ENCODE measurements at regions not wholly inside any gene's neighbourhood (a gene's known extent, or its start where the extent isn't known, plus 50 kb on each side); places are given as distances from the start of the nearest gene placed in this dataset.

- TF ChIP-seq CTCF (IDR thresholded peaks at IDR 0.05; ENCODE audit: borderline replicate concordance, control extremely low read depth, extremely low read depth, insufficient read depth, missing control alignments), result no peak
- in situ Hi-C loops (cut with MboI; ENCODE audit: low sequenced_read_pairs, unreplicated experiment), result no loop called here
- no peak for DNase-seq (ENCODE audit: low spot score)
These were observed 1046.9 kb upstream of the EEF2KMT start for GRCh38 chr16:6144463-6144862.

- no peak for TF ChIP-seq CTCF (IDR thresholded peaks at IDR 0.05; ENCODE audit: borderline replicate concordance, control extremely low read depth, extremely low read depth, insufficient read depth, missing control alignments)
- in situ Hi-C loops (cut with MboI; ENCODE audit: low sequenced_read_pairs, unreplicated experiment), result no loop called here
- no peak for DNase-seq (ENCODE audit: low spot score)
These were observed 1045.4 kb upstream of the EEF2KMT start for GRCh38 chr16:6143020-6143419.

- no peak for DNase-seq (ENCODE audit: low spot score)
- no peak for TF ChIP-seq CTCF (IDR thresholded peaks at IDR 0.05; ENCODE audit: borderline replicate concordance, control extremely low read depth, extremely low read depth, insufficient read depth, missing control alignments)
- in situ Hi-C loops (cut with MboI; ENCODE audit: low sequenced_read_pairs, unreplicated experiment), result no loop called here
These were observed 1035.5 kb upstream of the EEF2KMT start for GRCh38 chr16:6133009-6133557.

GRCh38 chr16:6132121-6132520, 1034.5 kb upstream of the EEF2KMT start:
- in situ Hi-C loops (cut with MboI; ENCODE audit: low sequenced_read_pairs, unreplicated experiment), result no loop called here
- no peak for TF ChIP-seq CTCF (IDR thresholded peaks at IDR 0.05; ENCODE audit: borderline replicate concordance, control extremely low read depth, extremely low read depth, insufficient read depth, missing control alignments)
- no peak for DNase-seq (ENCODE audit: low spot score)

- DNase-seq (ENCODE audit: low spot score), result no peak
- no peak for TF ChIP-seq CTCF (IDR thresholded peaks at IDR 0.05; ENCODE audit: borderline replicate concordance, control extremely low read depth, extremely low read depth, insufficient read depth, missing control alignments)
- in situ Hi-C loops (cut with MboI; ENCODE audit: low sequenced_read_pairs, unreplicated experiment), result no loop called here
These were observed 1034.0 kb upstream of the EEF2KMT start for GRCh38 chr16:6131526-6132050.

- DNase-seq (ENCODE audit: low spot score), result no peak
- no peak for TF ChIP-seq CTCF (IDR thresholded peaks at IDR 0.05; ENCODE audit: borderline replicate concordance, control extremely low read depth, extremely low read depth, insufficient read depth, missing control alignments)
- in situ Hi-C loops (cut with MboI; ENCODE audit: low sequenced_read_pairs, unreplicated experiment), result no loop called here
These were observed 1028.1 kb upstream of the EEF2KMT start for GRCh38 chr16:6125483-6126259.

All from GM13976 (cell line).